CD4-positive, alpha-beta T cell treated with Interleukin-12 subunit alpha and Interleukin-12 subunit beta, for 1 hour (primary cell): ENCODE measurements at regions not wholly inside any gene's neighbourhood (a gene's known extent, or its start where the extent isn't known, plus 50 kb on each side); places are given as distances from the start of the nearest gene placed in this dataset.
"Not testable (repeated sequence)": the region's sequence is repeated elsewhere in the genome, so short reads cannot be mapped to it uniquely, and the experiment has no call there.

Experiments
- DNase-seq: peaks from one replicate; pipeline ENCODE4 v3.0.0-alpha.2; 2020

GRCh38 chr11:128152796-128153696, 434.3 kb downstream of the ETS1 start:
- no peak for DNase-seq

DNA sequence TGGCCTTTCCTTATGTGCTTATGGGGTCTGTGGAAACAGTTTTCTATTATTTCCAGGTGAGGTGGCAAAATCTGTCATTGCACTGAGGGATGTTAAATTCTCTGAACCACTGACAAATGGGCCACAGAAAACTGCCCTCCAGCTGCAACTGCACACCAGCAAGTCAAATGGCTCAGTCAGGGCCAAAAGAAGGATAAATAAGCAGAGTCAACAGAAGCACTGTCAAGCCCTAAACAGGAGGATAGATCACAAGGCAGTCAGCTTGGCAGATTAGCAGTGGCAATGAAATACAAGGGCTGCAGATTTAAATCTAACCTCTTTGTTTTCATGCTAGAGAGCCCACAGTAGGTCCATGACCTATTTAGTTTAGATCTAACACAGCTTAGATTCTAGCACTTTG, 435.6 kb downstream of the ETS1 start:
- DNase-seq = no peak

- no peak for DNase-seq
These were observed 436.0 kb downstream of the ETS1 start for GRCh38 chr11:128151338-128151737.

DNA sequence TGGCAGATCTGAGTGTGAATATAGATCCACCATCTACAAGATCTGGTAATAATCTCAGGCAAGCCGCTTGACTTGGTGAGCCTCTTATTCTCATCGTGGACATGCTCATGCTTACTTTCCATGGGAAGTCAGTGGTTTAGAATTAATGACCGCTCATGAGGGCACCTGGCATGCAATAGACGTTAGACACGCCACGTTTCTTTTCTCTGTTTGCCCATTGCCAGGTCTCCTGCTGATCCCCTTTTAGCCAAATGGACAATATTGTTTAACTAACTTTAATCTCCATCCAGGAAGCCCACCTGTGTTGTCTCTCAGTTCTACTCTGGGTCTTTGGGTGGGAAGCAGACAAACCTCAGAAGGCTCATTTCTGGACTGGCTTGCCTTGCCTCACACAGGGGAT, 439.1 kb downstream of the ETS1 start:
- no peak for DNase-seq

GRCh38 chr11:128146926-128147605, 440.3 kb downstream of the ETS1 start:
- no peak for DNase-seq

DNA sequence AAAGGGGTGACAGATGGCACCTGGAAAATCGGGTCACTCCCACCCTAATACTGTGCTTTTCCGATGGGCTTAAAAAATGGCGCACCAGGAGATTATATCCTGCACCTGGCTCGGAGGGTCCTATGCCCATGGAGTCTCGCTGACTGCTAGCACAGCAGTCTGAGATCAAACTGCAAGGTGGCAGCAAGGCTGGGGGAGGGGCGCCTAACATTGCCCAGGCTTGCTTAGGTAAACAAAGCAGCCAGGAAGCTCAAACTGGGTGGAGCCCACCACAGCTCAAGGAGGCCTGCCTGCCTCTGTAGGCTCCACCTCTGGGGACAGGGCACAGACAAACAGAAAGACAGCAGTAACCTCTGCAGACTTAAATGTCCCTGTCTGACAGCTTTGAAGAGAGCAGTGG, 447.1 kb downstream of the ETS1 start:
- not testable (repeated sequence) for DNase-seq

DNA sequence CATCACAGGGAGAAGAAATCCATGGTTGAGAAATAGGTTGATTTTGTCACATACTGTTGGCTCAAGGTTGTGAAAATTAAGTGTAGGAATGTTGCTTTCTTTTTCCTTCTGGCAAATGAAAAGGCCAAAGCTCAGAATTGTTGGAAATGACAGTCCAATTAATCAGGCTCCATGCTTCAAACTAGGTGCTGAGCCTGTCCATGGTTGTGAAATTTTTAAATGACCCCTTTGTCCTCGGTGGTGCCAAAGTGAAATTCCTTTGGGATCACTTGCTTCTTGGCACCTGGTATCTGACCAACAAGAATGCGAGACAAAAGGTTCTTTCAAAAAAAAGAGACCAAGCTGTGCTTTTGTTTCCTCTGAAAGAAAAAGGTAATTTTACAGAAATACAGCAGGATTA, 451.9 kb downstream of the ETS1 start:
- no peak for DNase-seq

- no peak for DNase-seq
These were observed 453.9 kb downstream of the ETS1 start for GRCh38 chr11:128133501-128133900.

DNA sequence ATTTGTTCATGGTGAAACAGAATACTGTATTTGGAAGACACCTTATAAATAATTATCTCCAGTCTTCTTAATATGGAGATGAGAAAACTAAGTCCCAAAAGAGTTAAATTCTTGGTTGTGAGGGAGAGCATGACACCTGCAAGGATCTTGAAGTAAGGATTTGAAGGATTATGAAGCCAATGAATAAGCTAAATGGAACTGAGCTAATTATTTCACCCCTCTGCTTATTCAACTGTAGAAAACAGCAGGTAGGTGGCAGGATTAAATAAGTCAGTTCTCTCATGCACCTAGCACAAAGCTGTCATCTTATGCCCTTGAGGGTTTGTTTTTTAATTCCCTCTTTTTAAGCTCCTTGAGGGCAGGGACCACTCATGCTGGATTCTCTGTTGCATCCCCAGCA, 457.3 kb downstream of the ETS1 start:
- no peak for DNase-seq

GRCh38 chr11:128125723-128126122, 461.6 kb downstream of the ETS1 start:
- no peak for DNase-seq

DNA sequence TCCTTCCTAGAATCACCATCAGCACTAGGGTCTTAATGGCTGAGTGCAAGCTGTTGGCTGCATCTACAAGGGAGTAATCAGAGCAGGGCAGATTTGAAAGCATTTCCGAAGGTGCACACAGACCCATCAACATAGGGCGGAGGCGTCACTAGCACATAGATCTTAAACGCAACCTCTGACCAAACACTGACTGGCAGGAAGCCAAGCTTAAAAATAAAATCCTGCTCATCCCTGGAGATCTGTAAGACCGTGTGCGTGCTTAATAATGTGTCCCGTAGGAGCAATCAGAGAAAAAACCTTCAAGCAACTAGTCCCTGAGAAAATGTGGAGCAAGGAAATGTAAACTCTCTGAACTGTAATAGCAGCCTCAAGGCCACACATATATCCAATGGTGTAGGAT, 470.5 kb downstream of the ETS1 start:
- DNase-seq = no peak

DNA sequence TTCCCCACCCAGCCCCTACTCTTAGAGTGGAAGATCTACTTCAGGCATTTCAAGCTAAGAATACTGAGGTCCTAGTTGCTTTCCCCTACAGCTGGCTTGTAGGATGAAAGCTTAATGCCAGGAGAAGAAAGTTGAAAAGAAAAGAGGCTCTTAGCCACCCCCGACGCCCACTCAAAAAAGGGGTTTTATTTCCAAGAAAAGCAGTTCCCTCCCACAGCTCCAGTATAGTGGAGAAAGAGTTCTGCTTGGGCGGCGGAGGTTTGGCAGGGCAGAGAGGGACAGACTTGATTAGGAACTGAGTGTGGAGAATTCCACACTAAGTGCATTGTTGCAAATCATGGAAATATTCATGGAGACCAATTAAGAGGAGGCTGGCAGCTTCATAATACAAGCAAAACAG, 470.9 kb downstream of the ETS1 start:
- DNase-seq = no peak

DNA sequence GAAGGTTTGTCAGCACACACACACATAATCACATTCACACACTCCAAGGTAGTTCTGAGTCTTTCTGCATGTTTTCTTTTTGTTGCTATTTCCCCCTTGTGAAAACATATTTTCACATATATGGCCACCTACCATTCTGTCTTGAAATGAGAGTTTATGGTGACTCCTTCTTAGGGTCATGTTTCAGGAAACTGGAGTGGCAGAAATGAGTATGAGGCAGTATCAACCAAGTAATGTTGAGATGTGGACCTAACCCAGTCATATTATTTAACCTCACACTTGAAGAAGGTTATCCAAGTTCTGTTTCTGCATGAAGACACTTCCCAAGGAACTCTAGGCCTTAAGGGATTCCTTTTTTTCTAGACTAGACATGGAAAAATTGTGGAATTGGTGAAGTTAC, 481.4 kb downstream of the ETS1 start:
- no peak for DNase-seq

DNA sequence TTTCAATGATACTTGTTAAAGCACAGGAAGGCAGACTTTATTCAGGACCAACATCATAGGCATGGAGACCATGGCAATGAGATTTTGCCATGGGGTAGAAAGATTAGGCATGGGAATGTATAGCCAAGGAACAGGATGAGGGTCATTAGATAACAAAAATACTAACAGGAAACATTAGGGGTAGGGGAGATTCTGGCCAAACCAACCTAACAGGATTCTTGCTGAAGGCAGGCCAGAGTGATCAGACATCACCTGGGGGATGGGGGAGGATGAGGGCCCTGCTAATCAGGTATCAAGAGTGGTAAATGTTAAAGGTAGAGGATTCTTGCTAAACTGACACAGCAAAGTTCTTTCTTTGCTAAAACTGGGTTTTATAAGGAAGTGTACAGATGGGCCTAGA, 481.8 kb downstream of the ETS1 start:
- no peak for DNase-seq

- no peak for DNase-seq
These were observed 484.0 kb downstream of the ETS1 start for GRCh38 chr11:128103278-128103873.

DNA sequence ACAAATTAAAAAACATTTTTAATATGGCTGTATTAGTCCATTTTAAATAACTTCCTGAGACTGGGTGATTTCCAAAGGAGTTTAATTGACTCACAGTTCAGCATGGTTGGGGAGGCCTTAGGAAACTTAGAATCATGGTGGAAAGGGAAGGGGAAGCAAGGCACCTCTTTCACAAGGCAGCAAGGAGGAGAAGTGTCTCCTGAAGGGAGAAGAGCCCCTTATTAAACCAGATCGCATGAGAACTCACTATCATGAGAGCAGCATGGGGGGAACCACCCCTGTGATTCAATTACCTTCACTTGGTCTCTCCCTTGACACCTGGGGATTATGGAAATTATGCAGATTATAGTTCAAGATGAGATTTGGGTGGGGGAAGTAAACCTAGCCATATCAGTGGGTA, 488.6 kb downstream of the ETS1 start:
- no peak for DNase-seq

GRCh38 chr11:128095466-128095981, 491.8 kb downstream of the ETS1 start:
- DNase-seq = no peak

- DNase-seq = no peak
These were observed 493.7 kb downstream of the ETS1 start for GRCh38 chr11:128093689-128094088.

DNA sequence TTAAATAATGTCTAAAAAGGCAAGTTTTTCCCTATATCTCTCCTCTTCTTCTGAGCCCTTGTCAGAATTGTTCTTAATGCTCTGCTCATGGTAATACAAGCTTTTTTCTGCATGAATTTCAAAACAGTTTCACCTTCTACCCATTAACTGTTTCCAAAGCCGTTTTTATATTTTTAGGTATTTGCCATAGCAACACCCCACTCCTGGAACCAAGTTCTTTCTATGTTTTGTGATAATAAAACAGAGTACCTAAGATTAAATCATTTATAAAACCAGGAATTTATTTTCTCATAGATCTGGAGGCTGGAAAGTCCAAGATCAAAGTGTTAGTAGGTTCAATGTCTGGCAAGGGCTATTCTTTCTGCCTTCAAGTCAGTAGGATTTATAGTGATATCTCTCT, 497.4 kb downstream of the ETS1 start:
- DNase-seq = no peak

- peak; percentile 22 for DNase-seq
These were observed 500.6 kb downstream of the ETS1 start for GRCh38 chr11:128086794-128087193.

DNA sequence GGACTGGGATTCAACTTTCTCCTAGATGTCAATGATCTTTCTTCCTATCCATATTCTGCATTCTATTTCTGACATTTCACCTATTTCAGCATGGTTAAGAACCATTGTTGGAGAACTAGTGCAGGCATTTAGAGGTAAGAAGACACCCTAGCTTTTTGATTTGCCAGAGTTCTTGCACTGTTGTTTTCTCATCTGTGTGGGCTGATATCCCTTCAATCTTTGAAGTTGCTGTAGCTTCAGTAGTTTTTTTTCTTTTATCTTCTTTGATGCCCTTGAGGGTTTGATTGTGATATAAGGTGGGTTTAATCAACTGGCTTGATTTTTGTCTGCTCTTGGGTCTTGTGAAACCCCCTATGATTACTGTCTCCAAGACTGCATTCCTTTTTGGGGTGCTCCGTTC, 502.1 kb downstream of the ETS1 start:
- DNase-seq = peak; percentile 10

DNA sequence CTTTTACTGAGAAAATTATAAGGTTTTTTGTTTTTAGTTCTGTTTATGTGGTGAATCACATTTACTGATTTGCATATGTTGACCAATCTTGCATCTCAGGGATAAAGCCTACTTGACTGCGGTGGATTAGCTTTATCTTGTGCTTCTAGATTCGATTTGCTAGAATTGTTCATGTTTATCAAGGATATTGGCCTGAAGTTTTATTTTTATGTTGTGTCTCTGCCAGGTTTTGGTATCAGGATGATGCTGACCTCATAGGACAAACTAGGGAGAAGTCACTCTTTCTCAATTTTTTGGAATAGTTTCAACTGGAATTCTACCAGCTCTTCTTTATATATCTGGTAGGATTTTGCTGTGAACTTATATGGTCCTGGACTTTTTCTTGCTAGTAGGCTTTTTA, 504.8 kb downstream of the ETS1 start:
- no peak for DNase-seq

GRCh38 chr11:128069665-128070064, 517.7 kb downstream of the ETS1 start:
- DNase-seq = no peak

DNA sequence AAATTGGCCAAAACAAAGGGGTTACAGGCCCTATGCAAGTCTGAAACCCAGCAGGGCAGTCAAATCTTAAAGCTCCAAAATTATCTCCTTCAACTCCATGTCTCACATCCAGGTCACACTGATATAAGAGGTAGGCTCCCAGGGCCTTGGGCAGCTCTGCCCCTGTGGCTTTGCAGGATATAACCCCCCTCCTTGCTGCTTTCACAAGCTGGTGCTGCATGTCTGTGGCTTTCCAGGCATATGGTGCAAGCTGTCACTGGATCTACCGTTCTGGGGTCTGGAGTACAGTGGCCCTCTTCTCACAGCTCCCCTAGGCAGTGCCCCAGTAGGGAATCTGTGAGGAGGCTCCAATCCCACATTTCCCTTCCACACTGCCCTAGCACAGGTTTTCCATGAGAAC, 519.6 kb downstream of the ETS1 start:
- no peak for DNase-seq
